Epidermal melanocyte (primary cell): ENCODE measurements at regions not wholly inside any gene's neighbourhood (a gene's known extent, or its start where the extent isn't known, plus 50 kb on each side); places are given as distances from the start of the nearest gene placed in this dataset.

Source experiments
- DNase-seq: peaks from one replicate; pipeline ENCODE4 v3.0.0; 2011; ENCODE audit warnings: low spot score; ENCODE audit not compliant: insufficient read length

- DNase-seq: no peak
Observed at GRCh38 chr7:31398815-31399214, 58.3 kb upstream of the NEUROD6 start.

DNA sequence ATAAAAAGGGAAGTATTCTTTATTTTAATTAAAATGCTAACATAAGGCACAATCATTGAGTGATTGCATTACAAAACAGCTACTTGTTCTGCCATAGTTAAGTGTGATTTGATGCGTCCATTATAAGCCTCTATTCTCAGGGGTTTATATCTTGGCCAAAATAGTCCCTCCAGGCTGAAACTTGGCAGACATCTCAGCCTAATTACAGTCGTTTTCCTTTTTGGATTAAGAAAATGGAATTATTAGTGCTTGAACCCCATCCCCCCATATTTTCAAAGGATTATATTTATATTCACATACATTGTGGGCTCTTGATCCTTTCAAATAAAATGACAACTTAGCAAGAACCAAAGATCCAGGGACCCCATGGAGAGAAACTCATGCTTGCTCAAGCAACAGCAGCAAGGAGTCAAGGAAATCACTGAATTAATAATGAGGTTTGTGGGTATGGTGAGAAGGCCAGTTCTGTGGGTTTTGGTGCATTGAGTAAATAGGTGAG, 66.7 kb upstream of the NEUROD6 start:
- DNase-seq: no peak

DNA sequence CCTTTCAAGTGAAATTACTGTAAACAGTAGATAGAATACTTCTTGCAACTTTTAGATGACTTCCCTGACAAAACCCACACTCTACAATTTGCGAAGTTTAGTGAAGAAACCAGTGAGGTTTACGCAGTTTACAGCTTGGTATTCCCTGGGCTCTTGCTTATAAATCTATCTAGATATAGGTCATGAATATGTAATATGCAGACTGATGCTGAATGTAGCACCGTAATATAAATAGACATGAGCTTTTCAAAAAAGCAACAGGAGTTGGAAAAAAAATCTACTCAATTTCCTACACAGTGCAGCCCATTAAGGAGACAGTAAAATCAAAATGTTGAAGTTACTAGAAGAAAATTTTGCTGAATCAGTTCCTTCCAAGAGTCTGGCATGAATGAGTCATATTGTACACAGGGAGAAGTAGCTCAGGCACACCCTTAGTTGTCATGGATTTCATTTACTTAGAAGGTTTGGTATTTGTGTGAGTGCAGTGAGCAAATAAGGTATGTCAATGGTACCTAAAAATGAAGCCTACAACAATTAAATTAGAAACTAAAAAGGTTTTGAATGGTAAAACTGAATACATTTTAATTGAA, 67.7 kb upstream of the NEUROD6 start:
- no peak for DNase-seq

DNA sequence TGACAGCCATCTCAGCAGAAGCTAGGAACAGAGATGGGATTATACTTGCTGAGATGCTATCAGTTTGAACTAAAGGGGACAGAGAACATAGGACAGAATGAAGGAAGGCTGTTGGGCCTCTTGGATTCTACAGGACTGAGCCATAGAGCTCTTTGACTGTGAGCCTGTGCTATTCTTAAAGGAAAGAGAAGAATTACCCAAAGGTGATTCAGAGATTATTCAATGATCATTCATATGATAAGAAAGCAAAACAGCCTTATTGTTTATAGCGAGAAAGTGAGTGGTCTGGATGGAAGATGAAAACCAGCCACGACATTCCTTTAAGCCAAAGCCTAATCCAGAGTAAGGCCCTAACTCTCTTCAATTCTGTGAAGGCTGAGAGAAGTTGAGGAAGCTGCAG, 69.7 kb upstream of the NEUROD6 start:
- DNase-seq: no peak

- no peak for DNase-seq
Observed at GRCh38 chr7:31411416-31411815, 70.9 kb upstream of the NEUROD6 start.

GRCh38 chr7:31413766-31414165, 73.2 kb upstream of the NEUROD6 start:
- no peak for DNase-seq

- DNase-seq: no peak
Observed at GRCh38 chr7:31416381-31416870, 75.9 kb upstream of the NEUROD6 start.

- DNase-seq: no peak
Observed at GRCh38 chr7:31418928-31419327, 78.4 kb upstream of the NEUROD6 start.

- DNase-seq: no peak
Observed at GRCh38 chr7:31419505-31420055, 79.1 kb upstream of the NEUROD6 start.

DNA sequence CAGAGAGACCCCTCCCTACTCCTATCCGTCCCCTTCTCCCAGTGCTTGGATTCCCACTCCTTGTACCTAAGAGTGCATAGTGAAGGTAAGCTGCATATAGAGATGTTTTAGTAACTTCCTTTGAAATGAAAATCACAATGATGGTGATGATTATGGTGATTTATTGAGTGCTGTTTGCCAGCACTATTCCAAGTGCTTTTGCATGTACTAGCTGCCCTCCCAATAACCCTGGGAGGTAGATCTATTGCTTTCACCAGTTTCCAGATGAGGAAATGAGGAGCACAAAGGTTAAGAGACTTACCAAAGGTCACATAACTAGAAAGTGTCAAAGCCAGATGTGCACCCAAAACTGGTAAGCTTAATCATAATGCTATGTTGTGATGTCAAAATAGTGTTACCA, 80.4 kb upstream of the NEUROD6 start:
- DNase-seq: no peak

DNA sequence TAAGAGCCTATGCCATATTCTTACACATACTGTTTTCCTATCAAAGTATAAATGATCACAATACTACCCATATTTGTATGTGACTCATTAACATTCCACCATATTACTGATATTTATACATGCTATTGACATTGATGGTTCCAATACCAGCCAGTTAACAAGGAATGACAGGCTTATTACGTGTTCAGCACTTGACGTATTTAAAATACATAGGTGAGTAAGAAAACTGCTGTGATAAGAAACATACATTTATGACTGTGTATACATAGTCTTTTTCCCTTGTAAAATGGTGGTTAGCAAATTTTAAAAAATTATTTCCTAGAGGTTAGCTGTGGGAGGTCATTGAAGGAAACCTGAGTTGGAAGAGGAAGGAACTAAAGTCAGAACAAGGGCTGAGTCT, 81.1 kb upstream of the NEUROD6 start:
- no peak for DNase-seq

DNA sequence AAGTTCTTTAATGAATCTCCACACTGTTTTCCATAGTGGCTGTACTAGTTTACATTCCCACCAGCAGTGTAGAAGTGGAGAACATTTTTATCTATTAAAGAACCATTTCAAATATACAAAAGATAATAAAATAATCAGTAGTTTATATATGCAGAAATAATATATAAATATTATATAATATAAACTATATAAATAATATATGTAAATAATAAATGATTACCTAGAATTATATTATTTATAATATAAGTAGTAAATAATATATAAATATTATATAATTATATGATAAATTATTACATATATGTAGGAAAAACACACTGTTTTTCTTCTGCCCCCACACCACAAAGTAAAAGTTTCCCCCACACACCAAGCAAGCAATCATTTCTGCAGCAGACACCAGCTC, 83.5 kb upstream of the NEUROD6 start:
- no peak for DNase-seq

- DNase-seq: no peak
Observed at GRCh38 chr7:31432176-31432575, 81.7 kb upstream of the ITPRID1 start.

GRCh38 chr7:31432836-31433340, 81.0 kb upstream of the ITPRID1 start:
- DNase-seq: no peak

GRCh38 chr7:31437250-31437865, 76.5 kb upstream of the ITPRID1 start:
- no peak for DNase-seq

DNA sequence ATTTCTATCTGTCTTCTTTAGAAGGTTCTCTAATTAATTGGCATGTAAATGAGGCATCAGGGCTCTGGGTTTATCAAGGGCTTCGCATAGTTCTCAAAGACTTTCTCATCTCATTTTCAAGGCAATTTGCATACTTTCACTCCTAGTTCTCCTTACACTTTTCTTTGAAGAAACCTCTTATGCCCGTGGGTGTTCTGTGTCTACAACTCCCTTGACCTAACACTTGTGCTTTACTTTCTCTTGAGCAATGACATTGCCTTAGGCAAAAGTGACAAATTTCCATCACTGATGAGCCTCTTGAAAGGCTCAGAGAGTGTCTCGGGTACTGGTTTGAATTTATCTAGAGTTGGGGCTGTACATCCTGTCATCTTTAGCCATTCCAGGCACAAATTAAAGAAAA, 74.7 kb upstream of the ITPRID1 start:
- no peak for DNase-seq

GRCh38 chr7:31440511-31440910, 73.4 kb upstream of the ITPRID1 start:
- DNase-seq: no peak

- DNase-seq: no peak
Observed at GRCh38 chr7:31442626-31443025, 71.3 kb upstream of the ITPRID1 start.

GRCh38 chr7:31443457-31443856, 70.4 kb upstream of the ITPRID1 start:
- peak; percentile 41 for DNase-seq

DNA sequence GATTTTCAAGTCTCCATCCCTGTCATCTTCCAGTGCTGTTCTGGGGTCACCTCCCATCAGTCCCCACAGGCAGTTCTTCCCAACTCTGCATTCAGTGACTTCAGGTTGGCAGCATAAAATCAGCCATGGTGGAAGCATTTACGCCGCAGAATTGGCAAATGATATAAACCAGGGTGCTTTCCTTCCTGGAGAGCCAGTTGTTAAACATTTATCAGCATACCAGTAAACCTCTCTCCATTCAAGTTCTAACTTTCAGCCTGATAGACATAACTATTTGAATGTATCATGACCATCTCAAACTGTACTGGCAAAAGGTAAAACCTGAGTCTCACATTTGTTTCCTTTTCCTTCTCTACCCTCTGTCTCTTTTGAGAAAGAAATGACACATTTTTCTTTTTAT, 69.7 kb upstream of the ITPRID1 start:
- DNase-seq: no peak

GRCh38 chr7:31445686-31446355, 68.1 kb upstream of the ITPRID1 start:
- DNase-seq: no peak

DNA sequence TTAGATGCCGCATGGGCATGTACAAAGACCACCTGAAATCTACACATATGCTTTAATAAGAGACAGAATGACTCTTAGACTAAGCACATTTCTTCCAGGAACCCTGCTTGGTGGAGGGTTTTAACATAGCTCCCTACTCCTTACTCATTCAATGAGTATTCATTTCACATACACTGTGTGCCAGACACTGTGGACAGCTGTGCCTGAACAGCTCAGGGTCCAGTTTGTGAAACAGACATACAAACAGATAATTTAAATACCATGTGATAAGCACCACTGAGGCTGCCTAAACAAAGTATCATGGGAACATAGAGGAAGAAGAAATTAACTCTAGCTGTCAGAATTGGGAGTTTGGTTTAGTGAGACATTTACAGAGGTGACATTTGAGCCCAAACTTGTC, 65.2 kb upstream of the ITPRID1 start:
- DNase-seq: no peak
